H9 (cell line): ENCODE measurements at regions not wholly inside any gene's neighbourhood (a gene's known extent, or its start where the extent isn't known, plus 50 kb on each side); places are given as distances from the start of the nearest gene placed in this dataset.
A peak's percentile ranks its signal among the peaks of the same experiment; 100 is the strongest.

ENCODE experiments used
- DNase-seq: peaks from one replicate; pipeline ENCODE4 v3.0.0-alpha.2; 2017
- H2AFZ ChIP-seq: one replicate; pipeline ENCODE4 v1.6.1; 2013; ENCODE audit warnings: mild to moderate bottlenecking, low read length, control low read depth, moderate library complexity
- H2AK5ac ChIP-seq: 2 replicates; pipeline ENCODE4 v1.6.1; 2013; ENCODE audit warnings: low read length, control low read depth, mixed read lengths; ENCODE audit not compliant: insufficient read length
- H2BK120ac ChIP-seq: one replicate; pipeline ENCODE4 v1.6.1; 2013; ENCODE audit warnings: low read depth, mild to moderate bottlenecking, low read length, control low read depth, inconsistent platforms; ENCODE audit not compliant: poor library complexity, severe bottlenecking
- H2BK12ac ChIP-seq: 2 replicates; pipeline ENCODE4 v1.6.1; 2013; ENCODE audit warnings: low read length, control low read depth, mixed read lengths, low read depth; ENCODE audit not compliant: insufficient read length
- H2BK15ac ChIP-seq: 2 replicates; pipeline ENCODE4 v1.6.1; 2013; ENCODE audit warnings: low read depth, low read length, control low read depth
- H2BK20ac ChIP-seq: one replicate; pipeline ENCODE4 v1.6.1; 2013; ENCODE audit warnings: low read depth, mild to moderate bottlenecking, low read length, control low read depth, inconsistent platforms; ENCODE audit not compliant: poor library complexity, severe bottlenecking
- H2BK5ac ChIP-seq: 2 replicates; pipeline ENCODE4 v1.6.1; 2013; ENCODE audit warnings: low read length, control low read depth, mixed read lengths; ENCODE audit not compliant: insufficient read length
- H3K14ac ChIP-seq: 2 replicates; pipeline ENCODE4 v1.6.1; 2013; ENCODE audit warnings: low read length, control low read depth; ENCODE audit not compliant: insufficient read depth
- H3K18ac ChIP-seq: 2 replicates; pipeline ENCODE4 v1.6.1; 2013; ENCODE audit warnings: low read depth, mild to moderate bottlenecking, mixed read lengths, low read length, control low read depth; ENCODE audit not compliant: insufficient read length
- H3K23ac ChIP-seq: 2 replicates; pipeline ENCODE4 v1.6.1; 2013; ENCODE audit warnings: low read length, control low read depth, mixed read lengths, low read depth; ENCODE audit not compliant: insufficient read length
- H3K23me2 ChIP-seq: 2 replicates; pipeline ENCODE4 v1.6.1; 2013; ENCODE audit warnings: low read depth, mild to moderate bottlenecking, mixed read lengths, low read length, control low read depth; ENCODE audit not compliant: insufficient read length, poor library complexity, severe bottlenecking
- H3K27ac ChIP-seq: 2 replicates; pipeline ENCODE4 v1.5.1; 2013; ENCODE audit warnings: low read length, control low read depth, mixed read lengths, low read depth; ENCODE audit not compliant: insufficient read length
- H3K27me3 ChIP-seq: 2 replicates; pipeline ENCODE4 v1.6.1; 2013; ENCODE audit warnings: low read length, control low read depth, inconsistent platforms; ENCODE audit not compliant: insufficient read depth
- H3K4ac ChIP-seq: 2 replicates; pipeline ENCODE4 v1.6.1; 2013; ENCODE audit warnings: low read depth, mild to moderate bottlenecking, control low read depth, inconsistent platforms, low read length, moderate library complexity
- H3K4me1 ChIP-seq: 2 replicates; pipeline ENCODE4 v1.6.1; 2013; ENCODE audit warnings: low read length, control low read depth, inconsistent platforms; ENCODE audit not compliant: insufficient read depth
- H3K4me2 ChIP-seq: 2 replicates; pipeline ENCODE4 v1.6.1; 2013; ENCODE audit warnings: low read length, control low read depth, mixed read lengths; ENCODE audit not compliant: insufficient read length, insufficient read depth
- H3K56ac ChIP-seq: 2 replicates; pipeline ENCODE4 v1.6.1; 2013; ENCODE audit warnings: low read depth, mild to moderate bottlenecking, mixed read lengths, low read length, control low read depth; ENCODE audit not compliant: insufficient read length
- H3K79me1 ChIP-seq: 2 replicates; pipeline ENCODE4 v1.6.1; 2013; ENCODE audit warnings: low read depth, mild to moderate bottlenecking, moderate library complexity, low read length, control low read depth, inconsistent platforms; ENCODE audit not compliant: insufficient read depth, poor library complexity, severe bottlenecking
- H3K79me2 ChIP-seq: 2 replicates; pipeline ENCODE4 v1.6.1; 2013; ENCODE audit warnings: low read length, control low read depth, inconsistent platforms; ENCODE audit not compliant: insufficient read depth
- H3K9ac ChIP-seq: 2 replicates; pipeline ENCODE4 v1.6.1; 2013; ENCODE audit warnings: low read length, control low read depth, mixed read lengths; ENCODE audit not compliant: insufficient read length; ENCODE audit errors: extremely low read depth
- H3K9me3 ChIP-seq: one replicate; pipeline ENCODE4 v1.6.1; 2013; ENCODE audit warnings: low read depth, low read length, inconsistent platforms; ENCODE audit not compliant: control insufficient read depth
- H3T11ph ChIP-seq: one replicate; pipeline ENCODE4 v1.6.1; 2013; ENCODE audit warnings: mild to moderate bottlenecking, low read length, control low read depth, inconsistent platforms
- H4K20me1 ChIP-seq: one replicate; pipeline ENCODE4 v1.6.1; 2013; ENCODE audit not compliant: control insufficient read depth, insufficient read length, insufficient read depth
- H4K5ac ChIP-seq: 2 replicates; pipeline ENCODE4 v1.6.1; 2013; ENCODE audit warnings: low read depth, mild to moderate bottlenecking, mixed read lengths, low read length, control low read depth; ENCODE audit not compliant: insufficient read length
- H4K8ac ChIP-seq: replicated peaks from 2 replicates; pipeline ENCODE4 v1.6.1; 2013; ENCODE audit warnings: low read length, control low read depth, mixed read lengths, low read depth; ENCODE audit not compliant: insufficient read length
- H4K91ac ChIP-seq: 2 replicates; pipeline ENCODE4 v1.6.1; 2013; ENCODE audit warnings: low read depth, mild to moderate bottlenecking, moderate library complexity, mixed read lengths, low read length, control low read depth; ENCODE audit not compliant: insufficient read length
- H3K27ac Mint-ChIP-seq, 3 experiments: 2 replicates in 2 of 3; 3 replicates in 1 of 3; pipeline ENCODE4 v1.8.0; 2020 to 2021; ENCODE audit warnings: mixed read lengths in 3 of 3, mild to moderate bottlenecking in 1 of 3, moderate library complexity in 1 of 3
- H3K27me3 Mint-ChIP-seq: 2 replicates; pipeline ENCODE4 v1.8.0; 2021; ENCODE audit warnings: low read depth, mild to moderate bottlenecking, moderate library complexity, mixed read lengths
- H3K36me3 Mint-ChIP-seq, 3 experiments: 2 replicates in 2 of 3; 3 replicates in 1 of 3; pipeline ENCODE4 v1.8.0; 2020 to 2021; ENCODE audit warnings: low read depth in 3 of 3, mixed read lengths in 3 of 3; ENCODE audit not compliant: insufficient read depth in 1 of 3
- H3K4me1 Mint-ChIP-seq, 2 experiments: 2 replicates each; pipeline ENCODE4 v1.8.0; 2020; ENCODE audit warnings: mixed read lengths in 2 of 2
- H3K4me3 Mint-ChIP-seq, 2 experiments: 2 replicates in 1 of 2; 3 replicates in 1 of 2; pipeline ENCODE4 v1.8.0; 2020 to 2021; ENCODE audit warnings: mild to moderate bottlenecking in 2 of 2, mixed read lengths in 2 of 2, moderate library complexity in 1 of 2
- H3K9me3 Mint-ChIP-seq, 2 experiments: 2 replicates in 1 of 2; 3 replicates in 1 of 2; pipeline ENCODE4 v1.8.0; 2020; ENCODE audit warnings: mild to moderate bottlenecking in 2 of 2, mixed read lengths in 2 of 2, moderate library complexity in 1 of 2
- WGBS: extraction: QIAGEN DNeasy Blood & Tissue Kit; methylation state at CpG from one replicate; pipeline ENCODE4 v1.1.7; 2013; ENCODE audit warnings: missing lambda C conversion rate, low lambda C conversion rate, mixed read lengths; ENCODE audit not compliant: insufficient read length; ENCODE audit errors: extremely low coverage; 5-methylcytosine and 5-hydroxymethylcytosine counted together
- TF ChIP-seq, protein P1 (sequence below): fragments of 200-600 bp; sonication (generic); conservative IDR thresholded peaks from 3 replicates; pipeline ENCODE4 v1.8.0; 2021; ENCODE audit warnings: antibody characterized with exemption, mild to moderate bottlenecking

DNA sequence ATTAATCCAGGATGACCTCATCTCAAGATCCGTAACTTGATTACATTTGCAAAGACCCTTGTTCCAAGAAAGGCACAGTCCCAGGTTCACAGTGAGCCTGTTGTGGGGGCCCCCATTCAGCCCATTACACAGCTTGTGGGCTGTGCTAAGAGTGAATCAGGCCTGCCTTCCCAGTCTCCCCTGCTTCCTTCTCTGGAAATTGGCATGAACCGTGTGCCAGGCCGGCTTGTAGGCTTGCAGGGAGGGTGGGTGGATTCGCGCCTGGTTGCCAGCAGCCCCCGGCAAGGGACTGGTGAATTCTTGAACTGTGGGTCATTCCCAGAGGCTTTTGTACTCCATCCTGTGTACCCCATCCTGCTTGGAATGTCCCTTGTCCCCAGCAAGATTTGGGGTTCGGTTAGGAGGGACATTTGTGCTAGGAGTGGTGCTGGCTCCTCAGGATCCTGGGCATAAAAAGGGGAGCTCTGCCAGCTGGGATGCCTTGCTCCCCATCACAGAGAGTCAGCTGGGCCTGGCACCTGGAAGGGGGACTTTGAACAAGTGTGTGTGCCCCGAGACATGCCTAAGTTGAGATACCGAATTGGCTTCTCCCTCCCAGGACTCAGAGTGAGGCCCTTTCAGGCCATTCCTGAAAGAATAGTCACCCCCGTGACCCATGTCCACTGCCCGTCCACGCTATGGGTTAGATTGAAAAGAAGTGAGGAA is 818.2 kb downstream of the BRD1 start:
- no peak overlapping the region for H3T11ph ChIP-seq
- no peak overlapping the region for H3K9ac ChIP-seq
- no peaks in the 10 kb centered on the region; a peak in 1 of 5 replicates for H3K9me3 Mint-ChIP-seq
- H3K4me2 ChIP-seq = no peak overlapping the region
- H3K14ac ChIP-seq = no peak overlapping the region; the same call in 1 of the 2 replicates
- H3K56ac ChIP-seq = no peak overlapping the region
- no peaks in the 10 kb centered on the region for H3K79me2 ChIP-seq
- H3K4ac ChIP-seq = no peak overlapping the region
- H2AK5ac ChIP-seq = no peak overlapping the region
- H3K27ac ChIP-seq = no peak overlapping the region
- no peaks in the 10 kb centered on the region for H3K4me1 ChIP-seq
- H2BK12ac ChIP-seq = no peak overlapping the region
- peak; percentile 12 for DNase-seq
- H3K79me1 ChIP-seq = no peaks in the 10 kb centered on the region
- no peak overlapping the region for H4K8ac ChIP-seq
- H2BK5ac ChIP-seq = no peak overlapping the region
- no peak overlapping the region for H2BK15ac ChIP-seq
- no peak overlapping the region for H2BK20ac ChIP-seq
- peaks cover 0 to 4% of the 10 kb centered on the region in 2 experiments; a peak in 1 of 4 replicates for H3K4me1 Mint-ChIP-seq
- no peak overlapping the region for H4K5ac ChIP-seq
- H2AFZ ChIP-seq = no peak overlapping the region
- no peaks in the 10 kb centered on the region for H4K20me1 ChIP-seq
- no peak overlapping the region for H2BK120ac ChIP-seq
- H3K9me3 ChIP-seq = no peaks in the 10 kb centered on the region
- no peak overlapping the region for H3K18ac ChIP-seq
- TF ChIP-seq, protein P1, sequence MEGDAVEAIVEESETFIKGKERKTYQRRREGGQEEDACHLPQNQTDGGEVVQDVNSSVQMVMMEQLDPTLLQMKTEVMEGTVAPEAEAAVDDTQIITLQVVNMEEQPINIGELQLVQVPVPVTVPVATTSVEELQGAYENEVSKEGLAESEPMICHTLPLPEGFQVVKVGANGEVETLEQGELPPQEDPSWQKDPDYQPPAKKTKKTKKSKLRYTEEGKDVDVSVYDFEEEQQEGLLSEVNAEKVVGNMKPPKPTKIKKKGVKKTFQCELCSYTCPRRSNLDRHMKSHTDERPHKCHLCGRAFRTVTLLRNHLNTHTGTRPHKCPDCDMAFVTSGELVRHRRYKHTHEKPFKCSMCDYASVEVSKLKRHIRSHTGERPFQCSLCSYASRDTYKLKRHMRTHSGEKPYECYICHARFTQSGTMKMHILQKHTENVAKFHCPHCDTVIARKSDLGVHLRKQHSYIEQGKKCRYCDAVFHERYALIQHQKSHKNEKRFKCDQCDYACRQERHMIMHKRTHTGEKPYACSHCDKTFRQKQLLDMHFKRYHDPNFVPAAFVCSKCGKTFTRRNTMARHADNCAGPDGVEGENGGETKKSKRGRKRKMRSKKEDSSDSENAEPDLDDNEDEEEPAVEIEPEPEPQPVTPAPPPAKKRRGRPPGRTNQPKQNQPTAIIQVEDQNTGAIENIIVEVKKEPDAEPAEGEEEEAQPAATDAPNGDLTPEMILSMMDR = no peak
- H3K27ac Mint-ChIP-seq = peak overlapping the region in 1 of 3 experiments; percentile 27; a peak in 1 of 7 replicates
- no peak overlapping the region for H3K23ac ChIP-seq
- 0 out of 5 replicates have a peak overlapping the region, but pooled peaks of 1 of the 2 experiments have one; percentile 1 for H3K4me3 Mint-ChIP-seq
- no peak overlapping the region for H4K91ac ChIP-seq
- peaks cover 4% of the 10 kb centered on the region for H3K27me3 Mint-ChIP-seq
- no CpG with 5 or more reads among the region's 12 CpGs for WGBS
- no peaks in the 10 kb centered on the region for H3K36me3 Mint-ChIP-seq
- no peaks in the 10 kb centered on the region for H3K23me2 ChIP-seq
- H3K27me3 ChIP-seq = no peaks in the 10 kb centered on the region
